Gastrocnemius medialis (tissue), 4 donors: ENCODE measurements at regions not wholly inside any gene's neighbourhood (a gene's known extent, or its start where the extent isn't known, plus 50 kb on each side); places are given as distances from the start of the nearest gene placed in this dataset.

Experiments
- ATAC-seq, 2 donors: fragments of 150-250 bp; one replicate each; pipeline ENCODE4 v1.9.1; 2016
- DNase-seq, 2 donors: peaks; one replicate each; pipeline ENCODE4 v3.0.0-alpha.2; 2019
- H3K27ac ChIP-seq, 4 donors: fragments of 200-600 bp; sonication (generic); 1 replicate in 1 of 4; 2 replicates in 3 of 4; pipeline ENCODE4 v1.5.1; 2016 to 2018; ENCODE audit warnings: mild to moderate bottlenecking in 2 of 4, moderate library complexity in 1 of 4
- H3K27me3 ChIP-seq, 3 donors: fragments of 200-600 bp; sonication (generic) in 2 of 3; 1 replicate in 1 of 3; 2 replicates in 2 of 3; pipeline versions ENCODE4 v1.5.1 to v1.6.0; 2016 to 2019; ENCODE audit warnings: mild to moderate bottlenecking in 1 of 3, moderate library complexity in 1 of 3
- H3K36me3 ChIP-seq, 2 donors: fragments of 200-600 bp; sonication (generic) in 1 of 2; one replicate each; pipeline ENCODE4 v1.5.1; 2017 to 2018
- H3K4me1 ChIP-seq, 2 donors: fragments of 200-600 bp; sonication (generic) in 1 of 2; one replicate each; pipeline ENCODE4 v1.5.1; 2016 to 2017; ENCODE audit warnings: mild to moderate bottlenecking in 2 of 2
- H3K4me3 ChIP-seq, 4 donors: fragments of 200-600 bp; sonication (generic) in 3 of 4; 1 replicate in 1 of 4; 2 replicates in 3 of 4; pipeline ENCODE4 v1.5.1; 2016 to 2019; ENCODE audit warnings: mild to moderate bottlenecking in 2 of 4
- H3K9me3 ChIP-seq, 3 donors: fragments of 200-600 bp; sonication (generic) in 2 of 3; 1 replicate in 1 of 3; 2 replicates in 2 of 3; pipeline ENCODE4 v1.5.1; 2016 to 2019
- POLR2A ChIP-seq, 2 donors: fragments of 450-650 bp; IDR thresholded peaks; one replicate each; pipeline ENCODE4 v1.6.1; 2017; ENCODE audit warnings: antibody characterized with exemption in 2 of 2, mild to moderate bottlenecking in 2 of 2, moderate library complexity in 2 of 2
- in situ Hi-C, 4 donors: fragments of 200-750 bp; cut with MboI; loops; one replicate each; pipeline versions ENCODE4 v1.15.0 to v1.8.0; 2017; ENCODE audit warnings: low sequenced_read_pairs in 4 of 4
- intact Hi-C: fragments of 100-400 bp; cut with DNase I; formaldehyde crosslinking; loops from one replicate; pipeline ENCODE4 v1.15.1; 2023; ENCODE audit warnings: low total_unique reads
- TF ChIP-seq, protein P1 (sequence below), 5 experiments: fragments of 450-650 bp in 3 of 5; fragments of 200-600 bp in 2 of 5; sonication (generic) in 2 of 5; IDR thresholded peaks in 4 of 5; conservative IDR thresholded peaks in 1 of 5; 1 replicate in 4 of 5; 2 replicates in 1 of 5; pipeline ENCODE4 v1.5.1; 2016 to 2019; ENCODE audit warnings: antibody characterized with exemption in 5 of 5, mild to moderate bottlenecking in 3 of 5, moderate library complexity in 3 of 5

DNA sequence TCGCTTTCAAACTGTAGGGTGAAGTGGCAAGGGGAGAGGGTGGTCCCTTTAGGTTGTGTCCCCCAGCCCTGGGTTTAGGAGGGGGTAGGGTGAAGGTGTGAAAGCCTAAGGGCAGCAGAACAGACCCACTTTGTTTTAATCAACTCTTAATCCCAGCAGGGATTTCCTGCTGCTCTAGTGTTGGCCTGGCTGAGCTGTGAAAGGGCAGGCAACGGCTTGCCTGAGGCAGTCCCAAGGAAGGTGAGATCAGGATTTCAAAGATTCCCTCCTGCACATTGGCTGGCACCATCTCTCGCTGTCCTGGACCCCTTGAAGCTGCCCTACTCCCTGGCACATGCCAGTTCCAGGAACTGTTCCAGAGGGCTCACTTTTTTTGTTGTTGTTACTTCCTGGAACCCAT, 221.3 kb downstream of the INSC start:
- Histone ChIP-seq H3K9me3 (no peaks in the 10 kb centered on the region), H3K4me3 (no peak overlapping the region), H3K27me3 (no peaks in the 10 kb centered on the region), H3K4me1 (no peaks in the 10 kb centered on the region), H3K27ac (no peak overlapping the region), H3K36me3 (no peaks in the 10 kb centered on the region)
- intact Hi-C loops (no loop called here), in situ Hi-C loops (no loop called here)
- DNase-seq (no peak), ATAC-seq (no peak)
- TF ChIP-seq, protein P1, sequence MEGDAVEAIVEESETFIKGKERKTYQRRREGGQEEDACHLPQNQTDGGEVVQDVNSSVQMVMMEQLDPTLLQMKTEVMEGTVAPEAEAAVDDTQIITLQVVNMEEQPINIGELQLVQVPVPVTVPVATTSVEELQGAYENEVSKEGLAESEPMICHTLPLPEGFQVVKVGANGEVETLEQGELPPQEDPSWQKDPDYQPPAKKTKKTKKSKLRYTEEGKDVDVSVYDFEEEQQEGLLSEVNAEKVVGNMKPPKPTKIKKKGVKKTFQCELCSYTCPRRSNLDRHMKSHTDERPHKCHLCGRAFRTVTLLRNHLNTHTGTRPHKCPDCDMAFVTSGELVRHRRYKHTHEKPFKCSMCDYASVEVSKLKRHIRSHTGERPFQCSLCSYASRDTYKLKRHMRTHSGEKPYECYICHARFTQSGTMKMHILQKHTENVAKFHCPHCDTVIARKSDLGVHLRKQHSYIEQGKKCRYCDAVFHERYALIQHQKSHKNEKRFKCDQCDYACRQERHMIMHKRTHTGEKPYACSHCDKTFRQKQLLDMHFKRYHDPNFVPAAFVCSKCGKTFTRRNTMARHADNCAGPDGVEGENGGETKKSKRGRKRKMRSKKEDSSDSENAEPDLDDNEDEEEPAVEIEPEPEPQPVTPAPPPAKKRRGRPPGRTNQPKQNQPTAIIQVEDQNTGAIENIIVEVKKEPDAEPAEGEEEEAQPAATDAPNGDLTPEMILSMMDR (IDR thresholded peaks at IDR 0.05 in 4 of 5, conservative IDR thresholded peaks at IDR 0.05 in 1 of 5), result no peak
- TF ChIP-seq POLR2A (IDR thresholded peaks at IDR 0.05), result no peak

DNA sequence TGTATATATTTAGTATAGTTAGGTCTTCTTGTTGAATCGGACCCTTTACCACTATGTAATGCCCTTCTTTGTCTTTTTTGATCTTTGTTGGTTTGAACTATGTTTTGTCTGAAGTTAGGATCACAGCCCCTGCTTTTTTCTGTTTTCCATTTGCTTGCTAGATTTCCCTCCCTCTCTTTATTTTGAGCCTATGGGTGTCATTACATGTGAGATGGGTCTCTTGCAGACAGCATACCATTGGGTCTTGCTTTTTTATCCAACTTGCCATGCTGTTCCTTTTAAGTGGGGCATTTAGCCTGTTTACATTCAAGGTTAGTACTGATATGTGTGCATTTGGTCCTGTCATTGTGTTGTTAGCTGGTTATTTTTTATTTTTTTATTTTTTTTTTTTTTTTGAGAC, 224.6 kb downstream of the INSC start:
- ATAC-seq (no peak), DNase-seq (no peak)
- TF ChIP-seq, protein P1 (IDR thresholded peaks at IDR 0.05 in 4 of 5, conservative IDR thresholded peaks at IDR 0.05 in 1 of 5), result no peak
- no peak for TF ChIP-seq POLR2A (IDR thresholded peaks at IDR 0.05)
- intact Hi-C loops, result no loop called here
- Histone ChIP-seq H3K27me3 (no peaks in the 10 kb centered on the region), H3K4me1 (no peaks in the 10 kb centered on the region), H3K9me3 (no peaks in the 10 kb centered on the region), H3K36me3 (no peaks in the 10 kb centered on the region), H3K4me3 (no peak overlapping the region), H3K27ac (no peak overlapping the region)
- in situ Hi-C loops, result no loop called here

DNA sequence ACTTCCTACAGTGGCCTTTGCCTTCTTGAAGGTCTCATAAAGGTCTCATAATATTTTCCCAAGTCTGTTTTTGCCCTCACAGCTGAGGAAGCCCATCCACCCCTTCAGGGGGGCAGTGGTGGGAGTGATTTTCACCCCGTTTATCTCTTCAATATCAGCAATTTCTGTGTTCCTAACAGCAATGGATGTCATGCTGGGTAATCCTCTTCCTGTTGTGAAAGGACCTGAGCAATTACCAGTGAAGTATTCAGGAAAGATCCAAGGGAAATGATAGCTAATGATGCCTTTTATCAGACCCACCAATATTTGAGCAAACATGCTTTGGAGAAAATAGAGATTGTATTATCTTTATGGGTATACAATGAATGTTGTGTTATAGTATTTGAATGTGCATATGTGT, 226.9 kb downstream of the INSC start:
- in situ Hi-C loops, result no loop called here
- Histone ChIP-seq H3K36me3 (no peaks in the 10 kb centered on the region), H3K27ac (no peak overlapping the region), H3K4me3 (no peak overlapping the region), H3K27me3 (no peaks in the 10 kb centered on the region), H3K4me1 (no peaks in the 10 kb centered on the region), H3K9me3 (no peaks in the 10 kb centered on the region)
- TF ChIP-seq, protein P1 (IDR thresholded peaks at IDR 0.05 in 4 of 5, conservative IDR thresholded peaks at IDR 0.05 in 1 of 5), result no peak
- no peak for TF ChIP-seq POLR2A (IDR thresholded peaks at IDR 0.05)
- DNase-seq, result no peak
- intact Hi-C loops, result no loop called here
- ATAC-seq, result no peak

DNA sequence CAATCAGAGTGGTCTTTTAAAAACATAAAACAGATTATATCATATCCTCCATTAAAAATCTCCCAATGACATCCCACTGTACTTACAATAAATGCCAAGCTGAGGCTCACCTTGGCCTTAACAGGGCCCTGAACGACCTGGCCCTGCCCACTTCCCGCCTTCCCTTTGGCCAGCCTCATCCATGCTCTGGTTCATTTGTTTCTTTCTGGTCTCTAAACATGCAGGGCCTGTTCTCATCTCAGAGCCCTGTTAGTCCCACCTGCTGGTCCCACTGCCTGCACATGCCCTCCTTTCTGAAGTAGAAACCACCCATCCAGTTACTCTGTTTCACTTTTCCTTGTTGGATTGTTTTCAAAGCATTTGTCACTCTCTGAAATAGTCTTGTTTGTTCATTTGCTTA, 227.4 kb downstream of the INSC start:
- ATAC-seq (no peak), DNase-seq (no peak)
- Histone ChIP-seq H3K36me3 (no peaks in the 10 kb centered on the region), H3K27ac (no peak overlapping the region), H3K27me3 (no peaks in the 10 kb centered on the region), H3K4me3 (no peak overlapping the region), H3K9me3 (no peaks in the 10 kb centered on the region), H3K4me1 (no peaks in the 10 kb centered on the region)
- TF ChIP-seq POLR2A (IDR thresholded peaks at IDR 0.05), result no peak
- TF ChIP-seq, protein P1 (IDR thresholded peaks at IDR 0.05 in 4 of 5, conservative IDR thresholded peaks at IDR 0.05 in 1 of 5), result no peak
- in situ Hi-C loops, result no loop called here
- intact Hi-C loops, result no loop called here

DNA sequence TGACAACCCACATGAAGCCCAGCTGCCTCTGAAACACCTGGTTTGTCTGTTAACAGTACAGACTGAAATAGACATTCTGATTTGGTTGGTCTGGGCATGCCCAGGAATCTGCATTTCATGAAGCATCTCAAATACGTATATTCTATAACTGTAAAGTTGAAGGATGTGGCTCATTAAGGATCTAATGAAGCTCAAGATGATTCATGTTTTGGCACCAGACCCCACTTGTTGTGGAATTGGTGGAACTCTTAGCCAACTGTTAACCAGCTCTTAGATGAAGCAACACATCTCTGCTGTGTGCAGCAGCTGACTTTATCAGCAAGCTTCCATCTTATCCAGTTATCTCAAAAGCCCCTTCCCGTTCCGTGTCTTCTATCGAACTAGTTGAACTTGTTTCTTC, 232.2 kb downstream of the INSC start:
- Histone ChIP-seq H3K27ac (no peak overlapping the region), H3K9me3 (no peaks in the 10 kb centered on the region), H3K4me1 (no peaks in the 10 kb centered on the region), H3K4me3 (no peak overlapping the region), H3K36me3 (no peaks in the 10 kb centered on the region), H3K27me3 (no peaks in the 10 kb centered on the region)
- DNase-seq (no peak), ATAC-seq (no peak)
- in situ Hi-C loops (no loop called here), intact Hi-C loops (no loop called here)
- TF ChIP-seq, protein P1 (IDR thresholded peaks at IDR 0.05 in 4 of 5, conservative IDR thresholded peaks at IDR 0.05 in 1 of 5), result no peak
- TF ChIP-seq POLR2A (IDR thresholded peaks at IDR 0.05), result no peak
